Ecto neural progenitor cell (in vitro differentiated cells): ENCODE measurements at regions not wholly inside any gene's neighbourhood (a gene's known extent, or its start where the extent isn't known, plus 50 kb on each side); places are given as distances from the start of the nearest gene placed in this dataset.

ENCODE experiments used
- DNase-seq: peaks from one replicate; pipeline ENCODE4 v3.0.0-alpha.2; 2018; ENCODE audit warnings: low spot score

GRCh38 chr11:70026726-70027125, 51.4 kb upstream of the ANO1 start:
- DNase-seq, result peak; percentile 32

GRCh38 chr11:70027451-70027850, 50.7 kb upstream of the ANO1 start:
- peak; percentile 16 for DNase-seq

- DNase-seq, result peak; percentile 28
Observed at GRCh38 chr11:70028147-70028855, 49.8 kb upstream of the ANO1 start.
